ENCODE measurements at regions not wholly inside any gene's neighbourhood (a gene's known extent, or its start where the extent isn't known, plus 50 kb on each side); places are given as distances from the start of the nearest gene placed in this dataset.

DNA sequence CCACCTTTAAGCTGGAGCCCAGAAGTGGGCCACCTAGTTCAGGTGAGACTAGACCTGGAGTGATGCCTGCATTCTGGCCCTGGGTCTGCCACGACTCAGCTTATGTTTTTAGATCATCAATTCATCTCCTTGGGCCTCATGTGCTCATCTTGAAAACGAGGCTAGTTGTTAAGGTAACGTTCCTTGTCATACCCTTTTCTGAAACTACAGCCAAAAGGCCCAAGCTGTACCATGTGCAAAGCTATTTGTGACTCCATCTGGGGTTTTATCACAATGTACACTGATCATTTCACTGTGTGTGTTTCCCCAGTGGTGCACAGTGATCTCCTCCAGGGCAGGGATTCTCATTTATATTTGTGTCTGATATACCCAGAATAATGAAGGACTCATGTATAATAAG is 138.4 kb upstream of the COPS8 start:
- H3K9ac ChIP-seq (ENCODE audit: insufficient read depth, low read depth, low read length) = no peak overlapping the region
- WGBS (ENCODE audit: low lambda C conversion rate) = 0% methylated on average over 3 of the region's 3 CpGs
- no peak overlapping the region for H3K27ac ChIP-seq (ENCODE audit: extremely low read length, insufficient read depth, low read length)
- CTCF ChIA-PET (ENCODE audit: low intra/inter-chr PET ratio, low total read pairs) = no interaction called here
- POLR2A ChIA-PET = no interaction called here
- no peak for FAIRE-seq
- no peak for DNase-seq (ENCODE audit: low spot score)
- H3K4me2 ChIP-seq (ENCODE audit: low read depth, low read length) = no peak overlapping the region
- no peaks in the 10 kb centered on the region for H3K79me2 ChIP-seq (ENCODE audit: insufficient read depth, low read length)
- H2AFZ ChIP-seq (ENCODE audit: low read length) = no peak overlapping the region
- no peaks in the 10 kb centered on the region for H3K9me3 ChIP-seq (ENCODE audit: low read length)
- H3K27me3 ChIP-seq (ENCODE audit: control insufficient read depth in 1 of 2, insufficient read depth in 2 of 2, low read length in 2 of 2) = peaks cover 0 to 6% of the 10 kb centered on the region in 2 experiments; a peak in 1 of 5 replicates
- intact Hi-C loops (cut with micrococcal nuclease; ENCODE audit: unreplicated experiment) (no loop called here), in situ Hi-C loops (cut with HindIII; ENCODE audit: extremely low pct_ligation_motif_present, low pct_unique_long_range_greater_than_20kb) (no loop called here)
- TF ChIP-seq ZNF282 (IDR thresholded peaks at IDR 0.05; ENCODE audit: partially characterized antibody) (no peak), SP4 (CRISPR knock-in tag; IDR thresholded peaks at IDR 0.05) (no peak), ZNF782 (CRISPR knock-in tag; IDR thresholded peaks at IDR 0.05; ENCODE audit: borderline replicate concordance) (no peak), PBX3 (CRISPR knock-in tag; IDR thresholded peaks at IDR 0.05; ENCODE audit: borderline replicate concordance) (no peak), TARDBP (CRISPR knock-in tag; IDR thresholded peaks at IDR 0.05) (no peak), ZNF878 (CRISPR knock-in tag; IDR thresholded peaks at IDR 0.05) (no peak), GLI4 (CRISPR knock-in tag; IDR thresholded peaks at IDR 0.05; ENCODE audit: borderline replicate concordance) (no peak), ARNTL (CRISPR knock-in tag; IDR thresholded peaks at IDR 0.05) (no peak), EEA1 (CRISPR knock-in tag; IDR thresholded peaks at IDR 0.05; ENCODE audit: borderline replicate concordance) (no peak), ZBTB20 (CRISPR knock-in tag; IDR thresholded peaks at IDR 0.05; ENCODE audit: borderline replicate concordance, low read depth) (no peak), HDAC1 (CRISPR knock-in tag; IDR thresholded peaks at IDR 0.05) (no peak), PTBP1 (IDR thresholded peaks at IDR 0.05; ENCODE audit: low read depth, low read length, poor library complexity, severe bottlenecking) (no peak)
- TF ChIP-seq, protein P1, sequence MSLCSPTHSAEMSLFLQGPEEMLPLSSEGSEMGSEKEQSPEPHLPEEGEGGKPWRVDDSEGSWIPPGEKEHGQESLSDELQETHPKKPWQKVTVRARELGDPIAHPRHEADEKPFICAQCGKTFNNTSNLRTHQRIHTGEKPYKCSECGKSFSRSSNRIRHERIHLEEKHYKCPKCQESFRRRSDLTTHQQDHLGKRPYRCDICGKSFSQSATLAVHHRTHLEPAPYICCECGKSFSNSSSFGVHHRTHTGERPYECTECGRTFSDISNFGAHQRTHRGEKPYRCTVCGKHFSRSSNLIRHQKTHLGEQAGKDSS (CRISPR knock-in tag; IDR thresholded peaks at IDR 0.05; ENCODE audit: borderline replicate concordance, low read depth) = no peak
- TF ChIP-seq, protein P2, sequence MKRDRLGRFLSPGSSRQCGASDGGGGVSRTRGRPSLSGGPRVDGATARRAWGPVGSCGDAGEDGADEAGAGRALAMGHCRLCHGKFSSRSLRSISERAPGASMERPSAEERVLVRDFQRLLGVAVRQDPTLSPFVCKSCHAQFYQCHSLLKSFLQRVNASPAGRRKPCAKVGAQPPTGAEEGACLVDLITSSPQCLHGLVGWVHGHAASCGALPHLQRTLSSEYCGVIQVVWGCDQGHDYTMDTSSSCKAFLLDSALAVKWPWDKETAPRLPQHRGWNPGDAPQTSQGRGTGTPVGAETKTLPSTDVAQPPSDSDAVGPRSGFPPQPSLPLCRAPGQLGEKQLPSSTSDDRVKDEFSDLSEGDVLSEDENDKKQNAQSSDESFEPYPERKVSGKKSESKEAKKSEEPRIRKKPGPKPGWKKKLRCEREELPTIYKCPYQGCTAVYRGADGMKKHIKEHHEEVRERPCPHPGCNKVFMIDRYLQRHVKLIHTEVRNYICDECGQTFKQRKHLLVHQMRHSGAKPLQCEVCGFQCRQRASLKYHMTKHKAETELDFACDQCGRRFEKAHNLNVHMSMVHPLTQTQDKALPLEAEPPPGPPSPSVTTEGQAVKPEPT (CRISPR knock-in tag; IDR thresholded peaks at IDR 0.05; ENCODE audit: low read depth) = no peak
- no peaks in the 10 kb centered on the region for H4K20me1 ChIP-seq (ENCODE audit: insufficient read depth, low read length)
- H3K4me3 ChIP-seq (replicated peaks in 1 of 3; ENCODE audit: insufficient read depth in 1 of 3, low read depth in 2 of 3, low read length in 3 of 3) = no peak overlapping the region
- no peaks in the 10 kb centered on the region for H3K4me1 ChIP-seq (ENCODE audit: insufficient read depth, low read length)
- BruUV-seq (replicated peaks) = no TSS peak
- no peaks in the 10 kb centered on the region for H3K36me3 ChIP-seq (replicated peaks in 1 of 2; ENCODE audit: control insufficient read depth in 1 of 2, insufficient read depth in 2 of 2, low read length in 2 of 2)
- ATAC-seq = no peak

Data from HepG2 (cell line).